ENCODE measurements at regions not wholly inside any gene's neighbourhood (a gene's known extent, or its start where the extent isn't known, plus 50 kb on each side); places are given as distances from the start of the nearest gene placed in this dataset.

DNA sequence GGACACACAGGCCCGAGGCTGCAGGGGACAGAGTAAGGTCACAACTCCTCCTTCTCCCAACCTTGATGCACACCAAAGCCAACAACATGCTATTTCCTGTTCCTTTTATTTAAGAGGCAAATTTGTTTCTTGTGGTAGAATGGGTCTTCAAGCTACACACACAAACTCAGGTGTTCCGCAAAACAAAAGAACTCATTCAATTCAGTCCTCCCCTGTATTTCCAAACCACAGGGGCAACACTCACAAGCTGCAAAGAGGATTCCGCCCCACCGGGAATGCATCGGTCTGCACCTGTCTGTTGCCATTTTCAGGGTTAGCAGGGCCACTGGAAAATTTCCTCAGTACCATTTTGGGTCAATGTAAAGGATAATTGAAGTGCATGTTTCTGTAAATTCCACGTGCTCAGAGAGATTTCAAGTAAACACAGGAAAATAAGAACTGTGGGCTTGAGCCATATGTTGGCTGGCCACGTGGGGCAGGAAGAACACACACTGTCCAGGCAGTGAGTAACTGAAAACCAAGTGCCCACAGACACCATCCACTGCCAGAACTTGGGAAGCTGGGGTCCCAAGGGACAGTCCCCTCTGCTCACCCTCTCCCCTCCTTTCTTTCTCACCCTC lies 145.2 kb upstream of the ERG start:
- H3K9me3 ChIP-seq (ENCODE audit: control insufficient read depth, insufficient read depth, low read depth, low read length): no peaks in the 10 kb centered on the region
- POLR2A ChIA-PET: no interaction called here
- no peak overlapping the region for H3K27ac ChIP-seq (ENCODE audit: extremely low read depth, low read depth, low read length)
- no peaks in the 10 kb centered on the region for H3K4me1 ChIP-seq (ENCODE audit: control insufficient read depth, insufficient read depth, low read length)
- H3K36me3 ChIP-seq (ENCODE audit: control insufficient read depth in 2 of 2, insufficient read depth in 1 of 2, low read length in 2 of 2): no peaks in the 10 kb centered on the region
- TF ChIP-seq ZSCAN4 (tag by site-specific recombination; IDR thresholded peaks at IDR 0.05) (no peak), ZNF433 (tag by site-specific recombination; IDR thresholded peaks at IDR 0.05; ENCODE audit: low read depth) (no peak)
- CTCF ChIA-PET: interaction anchor here (0.6 kb wide), 1 partner anchor 27 kb away, joined by 3 read pairs; no protein-coding TSS in a partner anchor
- no peak overlapping the region for H3K4me3 ChIP-seq (ENCODE audit: low read depth, low read length)

GRCh38 chr21:38645282-38645681 lies 147.0 kb upstream of the ERG start:
- ChIA-PET POLR2A (no interaction called here), CTCF (interaction anchor here (1.6 kb wide), 1 partner anchor 11 kb away, joined by 4 read pairs; no protein-coding TSS in a partner anchor)
- Histone ChIP-seq H3K36me3 (ENCODE audit: control insufficient read depth in 2 of 2, insufficient read depth in 1 of 2, low read length in 2 of 2) (no peaks in the 10 kb centered on the region), H3K27ac (ENCODE audit: extremely low read depth, low read depth, low read length) (no peak overlapping the region), H3K4me1 (ENCODE audit: control insufficient read depth, insufficient read depth, low read length) (no peaks in the 10 kb centered on the region), H3K4me3 (ENCODE audit: low read depth, low read length) (no peak overlapping the region), H3K9me3 (ENCODE audit: control insufficient read depth, insufficient read depth, low read depth, low read length) (no peaks in the 10 kb centered on the region)
- TF ChIP-seq ZBTB49 (tag by site-specific recombination; IDR thresholded peaks at IDR 0.05; ENCODE audit: low read depth) (no peak), ZNF211 (tag by site-specific recombination; IDR thresholded peaks at IDR 0.05; ENCODE audit: low read depth) (no peak), ZNF600 (tag by site-specific recombination; IDR thresholded peaks at IDR 0.05) (no peak), ZNF645 (tag by site-specific recombination; IDR thresholded peaks at IDR 0.05) (no peak), SCRT2 (tag by site-specific recombination; IDR thresholded peaks at IDR 0.05) (no peak), ZNF184 (tag by site-specific recombination; IDR thresholded peaks at IDR 0.05) (no peak), ZNF768 (tag by site-specific recombination; IDR thresholded peaks at IDR 0.05) (no peak), GLI2 (tag by site-specific recombination; IDR thresholded peaks at IDR 0.05; ENCODE audit: borderline replicate concordance, low read depth) (no peak), ZNF324 (tag by site-specific recombination; IDR thresholded peaks at IDR 0.05) (no peak), ZNF561 (tag by site-specific recombination; IDR thresholded peaks at IDR 0.05; ENCODE audit: borderline replicate concordance) (no peak), ZNF621 (tag by site-specific recombination; IDR thresholded peaks at IDR 0.05) (no peak), GLIS2 (tag by site-specific recombination; IDR thresholded peaks at IDR 0.05) (no peak), TRIM28 (IDR thresholded peaks at IDR 0.05; ENCODE audit: borderline replicate concordance, low read length) (no peak), ZNF114 (tag by site-specific recombination; IDR thresholded peaks at IDR 0.05) (no peak), PRDM1 (tag by site-specific recombination; IDR thresholded peaks at IDR 0.05) (no peak), ZNF558 (tag by site-specific recombination; IDR thresholded peaks at IDR 0.05) (no peak), ZNF660 (tag by site-specific recombination; IDR thresholded peaks at IDR 0.05) (no peak)
- TF ChIP-seq, protein P1, sequence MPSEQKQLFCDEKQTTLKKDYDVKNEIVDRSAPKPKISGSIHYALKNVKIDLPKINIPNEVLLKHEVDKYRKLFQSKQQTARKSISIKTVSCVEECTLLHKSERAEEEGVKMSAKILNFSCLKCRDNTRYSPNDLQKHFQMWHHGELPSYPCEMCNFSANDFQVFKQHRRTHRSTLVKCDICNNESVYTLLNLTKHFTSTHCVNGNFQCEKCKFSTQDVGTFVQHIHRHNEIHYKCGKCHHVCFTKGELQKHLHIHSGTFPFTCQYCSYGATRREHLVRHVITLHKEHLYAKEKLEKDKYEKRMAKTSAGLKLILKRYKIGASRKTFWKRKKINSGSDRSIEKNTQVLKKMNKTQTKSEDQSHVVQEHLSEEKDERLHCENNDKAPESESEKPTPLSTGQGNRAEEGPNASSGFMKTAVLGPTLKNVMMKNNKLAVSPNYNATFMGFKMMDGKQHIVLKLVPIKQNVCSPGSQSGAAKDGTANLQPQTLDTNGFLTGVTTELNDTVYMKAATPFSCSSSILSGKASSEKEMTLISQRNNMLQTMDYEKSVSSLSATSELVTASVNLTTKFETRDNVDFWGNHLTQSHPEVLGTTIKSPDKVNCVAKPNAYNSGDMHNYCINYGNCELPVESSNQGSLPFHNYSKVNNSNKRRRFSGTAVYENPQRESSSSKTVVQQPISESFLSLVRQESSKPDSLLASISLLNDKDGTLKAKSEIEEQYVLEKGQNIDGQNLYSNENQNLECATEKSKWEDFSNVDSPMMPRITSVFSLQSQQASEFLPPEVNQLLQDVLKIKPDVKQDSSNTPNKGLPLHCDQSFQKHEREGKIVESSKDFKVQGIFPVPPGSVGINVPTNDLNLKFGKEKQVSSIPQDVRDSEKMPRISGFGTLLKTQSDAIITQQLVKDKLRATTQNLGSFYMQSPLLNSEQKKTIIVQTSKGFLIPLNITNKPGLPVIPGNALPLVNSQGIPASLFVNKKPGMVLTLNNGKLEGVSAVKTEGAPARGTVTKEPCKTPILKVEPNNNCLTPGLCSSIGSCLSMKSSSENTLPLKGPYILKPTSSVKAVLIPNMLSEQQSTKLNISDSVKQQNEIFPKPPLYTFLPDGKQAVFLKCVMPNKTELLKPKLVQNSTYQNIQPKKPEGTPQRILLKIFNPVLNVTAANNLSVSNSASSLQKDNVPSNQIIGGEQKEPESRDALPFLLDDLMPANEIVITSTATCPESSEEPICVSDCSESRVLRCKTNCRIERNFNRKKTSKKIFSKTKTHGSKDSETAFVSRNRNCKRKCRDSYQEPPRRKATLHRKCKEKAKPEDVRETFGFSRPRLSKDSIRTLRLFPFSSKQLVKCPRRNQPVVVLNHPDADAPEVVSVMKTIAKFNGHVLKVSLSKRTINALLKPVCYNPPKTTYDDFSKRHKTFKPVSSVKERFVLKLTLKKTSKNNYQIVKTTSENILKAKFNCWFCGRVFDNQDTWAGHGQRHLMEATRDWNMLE (tag by site-specific recombination; conservative IDR thresholded peaks at IDR 0.05; ENCODE audit: low read depth): no peak
